ENCODE measurements at regions not wholly inside any gene's neighbourhood (a gene's known extent, or its start where the extent isn't known, plus 50 kb on each side); places are given as distances from the start of the nearest gene placed in this dataset.
"Not testable (repeated sequence)": the region's sequence is repeated elsewhere in the genome, so short reads cannot be mapped to it uniquely, and the experiment has no call there.

- FAIRE-seq (no peak), DNase-seq (ENCODE audit: extremely low spot score, insufficient read length, low read depth) (no peak)
These were observed 1495.2 kb upstream of the C9orf72 start for GRCh38 chr9:29068461-29068860.

DNA sequence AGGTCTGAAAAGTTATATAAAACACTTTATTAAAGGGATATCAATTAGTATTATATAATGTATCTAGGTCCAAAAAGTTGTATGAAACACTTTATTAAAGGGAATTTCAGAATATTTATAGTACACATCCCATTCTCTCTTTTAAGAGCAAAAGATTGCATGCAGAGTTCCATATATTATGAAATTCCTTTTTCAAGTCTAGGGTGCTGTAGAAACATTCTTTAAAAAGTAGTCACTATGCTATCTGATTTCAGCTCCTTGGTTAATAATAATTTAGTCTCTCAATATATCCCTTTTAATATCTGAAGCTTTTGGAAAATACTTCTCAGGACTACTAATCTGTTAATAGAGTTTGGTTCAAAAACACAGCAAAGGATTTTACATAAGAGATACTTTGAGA is 1496.1 kb upstream of the C9orf72 start:
- no peak for FAIRE-seq

GRCh38 chr9:29078063-29078666 is 1504.9 kb upstream of the C9orf72 start:
- FAIRE-seq (no peak), DNase-seq (ENCODE audit: extremely low spot score, insufficient read length, low read depth) (no peak)

More for the DNA sequence above, 1496.1 kb upstream of the C9orf72 start:
- no peak for DNase-seq (ENCODE audit: extremely low spot score, insufficient read length, low read depth)

DNA sequence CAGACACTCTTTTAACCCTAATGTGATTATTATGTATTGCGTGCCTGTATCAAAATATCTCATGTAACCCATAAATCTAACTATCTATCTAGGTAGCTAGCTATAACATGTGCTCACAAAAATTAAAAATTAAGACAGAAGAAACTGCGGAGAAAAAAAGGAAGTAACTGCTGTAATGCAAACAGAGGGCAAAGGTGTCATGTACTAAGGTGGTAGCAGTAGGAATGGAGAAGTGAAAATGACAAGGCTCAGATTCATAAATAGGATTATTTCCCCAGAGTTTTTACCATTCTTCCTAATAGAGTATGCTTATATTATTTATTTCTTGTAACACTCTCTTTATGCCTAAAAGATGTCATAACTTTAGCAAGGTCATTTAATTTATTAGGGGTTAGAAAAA is 1527.5 kb upstream of the C9orf72 start:
- no peak for DNase-seq (ENCODE audit: extremely low spot score, insufficient read length, low read depth)
- FAIRE-seq, result no peak

DNA sequence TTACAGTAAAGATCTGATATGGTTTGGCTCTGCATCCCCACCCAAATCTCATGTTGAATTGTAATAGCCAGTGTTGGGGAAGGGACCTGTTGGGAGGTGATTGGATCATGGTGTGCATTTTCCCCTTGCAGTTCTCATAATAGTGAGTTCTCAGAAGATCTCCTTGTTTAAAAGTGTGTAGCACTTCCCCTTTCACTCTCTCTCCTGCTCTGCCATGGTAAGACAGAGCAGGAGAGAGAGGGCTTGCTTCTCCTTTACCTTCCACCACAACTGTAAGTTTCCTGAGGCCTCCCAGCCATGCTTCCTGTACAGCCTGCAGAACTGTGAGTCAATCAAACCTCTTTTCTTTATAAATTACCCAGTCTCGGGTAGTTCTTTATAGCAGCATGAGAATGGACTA is 1530.9 kb upstream of the C9orf72 start:
- not testable (repeated sequence) for FAIRE-seq; DNase-seq (ENCODE audit: extremely low spot score, insufficient read length, low read depth)

GRCh38 chr9:29118555-29118954 is 1545.3 kb upstream of the C9orf72 start:
- DNase-seq (ENCODE audit: extremely low spot score, insufficient read length, low read depth) (no peak), FAIRE-seq (no peak)

- DNase-seq (ENCODE audit: extremely low spot score, insufficient read length, low read depth), result no peak
- FAIRE-seq, result no peak
These were observed 1553.5 kb upstream of the C9orf72 start for GRCh38 chr9:29126783-29127182.

DNA sequence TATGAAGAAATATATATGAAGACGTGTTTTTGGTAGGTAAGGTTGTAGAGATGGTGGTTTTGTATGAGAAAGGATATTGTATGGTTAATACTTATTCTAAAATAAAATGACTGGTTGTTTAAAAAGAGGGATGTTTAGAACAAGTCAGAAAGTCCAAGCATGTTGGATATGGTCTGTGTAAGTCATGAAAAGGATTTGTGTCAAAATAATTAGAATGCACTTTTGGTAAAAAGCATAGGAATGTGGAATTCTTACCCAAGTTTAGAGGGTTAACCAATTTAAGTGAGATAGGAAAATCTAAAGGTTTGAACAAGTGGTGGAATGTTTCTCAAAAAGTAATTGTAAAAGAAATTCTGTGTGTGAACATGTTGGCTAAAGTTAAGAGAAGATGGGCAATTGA is 1556.5 kb upstream of the C9orf72 start:
- FAIRE-seq, result no peak
- no peak for DNase-seq (ENCODE audit: extremely low spot score, insufficient read length, low read depth)

GRCh38 chr9:29144476-29144875 is 1571.2 kb upstream of the C9orf72 start:
- DNase-seq (ENCODE audit: extremely low spot score, insufficient read length, low read depth), result no peak
- FAIRE-seq, result no peak

- DNase-seq (ENCODE audit: extremely low spot score, insufficient read length, low read depth) (no peak), FAIRE-seq (no peak)
These were observed 1577.3 kb upstream of the C9orf72 start for GRCh38 chr9:29150606-29151005.

DNA sequence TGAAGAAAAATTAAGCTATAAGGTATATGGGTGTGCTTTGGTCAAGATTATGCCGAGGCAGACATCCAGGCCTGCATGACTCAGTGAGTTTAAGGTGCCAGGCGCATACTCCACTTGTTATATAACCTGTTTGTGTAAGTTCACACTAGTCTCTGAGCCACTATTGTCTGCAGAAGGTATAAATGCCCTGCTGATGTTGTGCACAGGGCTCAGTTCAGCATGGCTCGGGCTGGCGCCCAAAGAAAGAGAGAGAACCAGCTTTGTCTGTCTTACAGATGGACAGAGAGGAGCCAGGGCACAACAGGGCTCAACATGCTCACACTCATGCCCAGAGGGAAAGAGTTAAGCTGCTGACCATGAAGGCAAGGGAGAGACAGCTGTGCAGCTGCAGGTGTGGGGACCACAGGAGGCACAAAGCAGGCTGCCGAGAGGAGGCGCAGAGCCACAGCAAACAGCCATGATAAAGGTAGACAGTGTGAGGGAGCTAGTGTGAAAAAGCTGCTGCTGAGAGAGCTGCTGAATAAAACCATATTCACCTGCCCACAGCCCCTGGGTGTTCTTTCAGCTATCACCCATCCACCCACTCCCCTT is 1587.6 kb upstream of the C9orf72 start:
- DNase-seq (ENCODE audit: extremely low spot score, insufficient read length, low read depth) (no peak), FAIRE-seq (no peak)

- no peak for DNase-seq (ENCODE audit: extremely low spot score, insufficient read length, low read depth)
- no peak for FAIRE-seq
These were observed 1600.9 kb upstream of the C9orf72 start for GRCh38 chr9:29174136-29174535.

DNA sequence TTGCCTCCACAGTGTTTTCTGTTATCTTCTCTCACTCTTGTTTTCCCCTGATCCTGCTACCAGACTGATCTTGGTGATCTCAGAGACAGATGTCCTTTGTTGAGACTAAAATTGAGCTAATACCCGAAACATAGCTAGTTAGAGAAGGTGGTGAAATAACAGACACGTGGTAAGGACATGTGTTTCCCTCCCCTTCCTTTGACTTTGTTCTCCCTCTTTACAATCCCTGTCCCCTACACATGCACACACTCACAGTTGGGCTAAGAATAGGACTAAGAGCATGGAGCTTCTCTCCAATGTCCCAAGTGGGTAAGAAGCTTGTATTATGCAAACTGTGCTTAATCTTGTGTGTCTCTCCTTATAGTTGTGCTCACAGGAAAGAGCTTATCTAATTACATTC is 1603.0 kb upstream of the C9orf72 start:
- FAIRE-seq (no peak), DNase-seq (ENCODE audit: extremely low spot score, insufficient read length, low read depth) (no peak)

DNA sequence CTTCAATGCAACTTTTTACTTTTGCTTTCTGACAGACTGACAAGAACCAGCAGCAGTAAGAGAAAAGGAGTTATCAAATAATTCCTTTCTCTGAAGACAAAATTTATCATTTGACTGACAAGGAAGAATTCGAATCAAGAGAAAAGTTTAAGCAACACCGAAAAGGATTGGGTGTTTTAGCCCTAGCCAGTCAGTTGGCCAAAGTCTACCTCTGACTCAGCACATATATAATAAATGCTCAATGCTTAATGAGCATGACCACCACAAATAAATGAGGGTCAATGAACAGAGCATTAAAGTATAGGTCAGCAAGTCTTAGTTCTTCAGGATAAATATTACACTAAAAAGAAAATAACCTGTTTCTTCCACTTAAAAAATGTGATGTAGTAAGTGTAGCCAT is 1603.5 kb upstream of the C9orf72 start:
- DNase-seq (ENCODE audit: extremely low spot score, insufficient read length, low read depth) (no peak), FAIRE-seq (no peak)

- FAIRE-seq, result no peak
These were observed 1610.7 kb upstream of the C9orf72 start for GRCh38 chr9:29183971-29184370.

DNA sequence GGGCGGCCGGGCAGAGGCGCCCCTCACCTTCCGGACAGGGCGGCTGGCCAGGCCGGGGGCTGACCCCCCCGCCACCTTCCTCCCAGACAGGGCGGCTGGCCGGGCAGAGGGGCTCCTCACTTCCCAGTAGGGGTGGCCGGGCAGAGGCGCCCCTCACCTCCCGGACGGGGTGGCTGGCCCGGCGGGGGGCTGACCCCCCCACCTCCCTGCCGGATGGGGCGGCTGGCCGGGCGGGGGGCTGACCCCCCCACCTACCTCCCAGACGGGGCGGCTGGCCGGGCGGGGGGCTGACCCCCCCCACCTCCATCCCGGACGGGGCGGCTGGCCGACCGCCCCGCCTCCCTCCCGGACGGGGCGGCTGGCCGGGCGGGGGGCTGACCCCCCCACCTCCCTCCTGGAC is 1615.5 kb upstream of the C9orf72 start:
- not testable (repeated sequence) for FAIRE-seq; DNase-seq (ENCODE audit: extremely low spot score, insufficient read length, low read depth)

More at GRCh38 chr9:29183971-29184370, 1610.7 kb upstream of the C9orf72 start:
- no peak for DNase-seq (ENCODE audit: extremely low spot score, insufficient read length, low read depth)

GRCh38 chr9:29189221-29189620 is 1615.9 kb upstream of the C9orf72 start:
- not testable (repeated sequence) for DNase-seq (ENCODE audit: extremely low spot score, insufficient read length, low read depth); FAIRE-seq

- FAIRE-seq, result no peak
- DNase-seq (ENCODE audit: extremely low spot score, insufficient read length, low read depth), result no peak
These were observed 1625.6 kb upstream of the C9orf72 start for GRCh38 chr9:29198861-29199260.

DNA sequence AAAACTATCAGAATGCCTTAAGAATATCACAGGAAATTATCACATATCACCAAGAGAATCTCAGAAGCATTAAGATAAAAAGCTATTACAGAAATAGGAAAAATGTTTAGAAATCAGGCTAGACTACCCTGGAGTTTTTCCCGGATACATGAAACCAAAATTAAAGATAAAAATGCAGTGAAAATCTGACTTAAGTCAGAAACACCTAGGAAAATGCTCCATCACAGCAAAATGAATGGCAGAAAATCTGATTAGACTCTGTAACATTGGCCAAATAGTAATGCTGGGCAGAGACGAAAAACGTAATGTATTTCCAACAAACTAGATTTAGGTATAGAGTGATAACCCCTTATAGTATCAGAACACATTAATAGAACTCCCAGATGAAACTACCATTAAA is 1626.7 kb upstream of the C9orf72 start:
- DNase-seq (ENCODE audit: extremely low spot score, insufficient read length, low read depth) (no peak), FAIRE-seq (no peak)

- DNase-seq (ENCODE audit: extremely low spot score, insufficient read length, low read depth) (no peak), FAIRE-seq (no peak)
These were observed 1627.4 kb upstream of the C9orf72 start for GRCh38 chr9:29200650-29201049.

DNA sequence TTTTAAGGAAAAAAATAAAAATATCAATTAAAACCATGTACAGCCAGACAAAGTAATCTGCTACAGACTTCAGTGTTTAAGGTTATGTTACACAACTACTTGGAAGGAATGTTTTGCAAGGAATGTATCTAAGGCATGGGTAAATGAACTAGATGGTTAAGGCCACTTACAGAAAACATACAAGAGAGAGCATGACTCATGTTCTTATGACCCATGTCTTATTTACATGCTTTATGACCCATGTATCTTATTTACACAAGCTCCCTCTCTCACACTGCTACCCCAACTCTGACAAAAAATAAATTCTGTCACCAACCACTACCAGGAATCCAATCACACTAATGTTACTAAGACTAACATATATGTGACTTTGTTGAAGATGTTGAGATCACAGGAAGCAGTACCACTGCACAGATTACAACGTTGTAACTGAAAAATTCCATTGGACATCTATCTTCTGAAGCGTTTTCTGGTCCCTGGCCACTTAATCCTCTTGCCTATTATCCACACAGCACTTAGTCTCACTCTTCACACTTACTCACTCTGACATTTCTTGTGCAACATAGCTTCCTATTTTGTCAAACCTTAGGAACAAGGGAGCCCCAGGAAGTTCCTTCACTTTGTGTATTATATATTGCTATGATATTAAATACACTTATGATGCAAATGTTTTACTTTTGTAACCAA is 1630.1 kb upstream of the C9orf72 start:
- FAIRE-seq, result no peak
- no peak for DNase-seq (ENCODE audit: extremely low spot score, insufficient read length, low read depth)

Data from GM18507 (cell line).